Liver (tissue), 8 donors: ENCODE measurements at regions not wholly inside any gene's neighbourhood (a gene's known extent, or its start where the extent isn't known, plus 50 kb on each side); places are given as distances from the start of the nearest gene placed in this dataset.
"Not testable (repeated sequence)": the region's sequence is repeated elsewhere in the genome, so short reads cannot be mapped to it uniquely, and the experiment has no call there.

Experiments used
- DNase-seq: peaks from one replicate; pipeline ENCODE4 v3.0.0-alpha.2; 2017; ENCODE audit warnings: low spot score
- H3K27ac ChIP-seq, 2 donors: one replicate each; pipeline ENCODE4 v1.7.0; 2013; ENCODE audit warnings: inconsistent platforms in 2 of 2, low read length in 2 of 2, control low read depth in 1 of 2, low read depth in 1 of 2, mild to moderate bottlenecking in 1 of 2
- H3K27me3 ChIP-seq, 4 donors: one replicate each; pipeline versions ENCODE4 v1.6.1 to v1.7.0; 2013; ENCODE audit warnings: low read length in 3 of 4, inconsistent platforms in 1 of 4, mild to moderate bottlenecking in 1 of 4, moderate library complexity in 1 of 4; ENCODE audit not compliant: control insufficient read depth in 4 of 4, insufficient read depth in 4 of 4
- H3K36me3 ChIP-seq, 4 donors: one replicate each; pipeline versions ENCODE4 v1.6.1 to v1.7.0; 2013; ENCODE audit warnings: low read length in 3 of 4, mild to moderate bottlenecking in 3 of 4, low read depth in 1 of 4, moderate library complexity in 1 of 4; ENCODE audit not compliant: control insufficient read depth in 4 of 4, insufficient read depth in 3 of 4
- H3K4me1 ChIP-seq, 4 donors: one replicate each; pipeline versions ENCODE4 v1.6.1 to v1.7.0; 2013; ENCODE audit warnings: low read length in 3 of 4, mild to moderate bottlenecking in 3 of 4, moderate library complexity in 1 of 4; ENCODE audit not compliant: control insufficient read depth in 4 of 4, insufficient read depth in 4 of 4
- H3K4me3 ChIP-seq, 3 donors: one replicate each; pipeline versions ENCODE4 v1.6.1 to v1.7.0; 2013; ENCODE audit warnings: low read length in 3 of 3, control low read depth in 1 of 3, low read depth in 1 of 3, mild to moderate bottlenecking in 1 of 3
- H3K9ac ChIP-seq, 2 donors: one replicate each; pipeline ENCODE4 v1.7.0; 2013; ENCODE audit warnings: low read length in 2 of 2, mild to moderate bottlenecking in 2 of 2, moderate library complexity in 2 of 2, control low read depth in 1 of 2, low read depth in 1 of 2
- H3K9me3 ChIP-seq, 4 donors: one replicate each; pipeline versions ENCODE4 v1.6.1 to v1.7.0; 2013; ENCODE audit warnings: low read length in 3 of 4; ENCODE audit not compliant: control insufficient read depth in 4 of 4
- ATF3 ChIP-seq: IDR thresholded peaks from 2 replicates; pipeline ENCODE4 v1.6.1; 2016; ENCODE audit warnings: antibody characterized with exemption
- CTCF ChIP-seq: fragments of 150-350 bp; IDR thresholded peaks from 2 replicates; pipeline ENCODE4 v1.5.1; 2017; ENCODE audit warnings: improper control_type of control experiment, low read depth, low read length; ENCODE audit not compliant: missing input control
- EGR1 ChIP-seq, 2 donors: IDR thresholded peaks; 2 replicates each; pipeline ENCODE4 v1.6.1; 2016 to 2018; ENCODE audit warnings: antibody characterized with exemption in 2 of 2, low read depth in 2 of 2
- FOXA1 ChIP-seq: IDR thresholded peaks from 2 replicates; pipeline ENCODE4 v1.6.1; 2016; ENCODE audit warnings: antibody characterized with exemption
- FOXA2 ChIP-seq: IDR thresholded peaks from 2 replicates; pipeline ENCODE4 v1.6.1; 2016; ENCODE audit warnings: antibody characterized with exemption
- GABPA ChIP-seq, 2 donors: IDR thresholded peaks in 1 of 2; conservative IDR thresholded peaks in 1 of 2; 2 replicates each; pipeline ENCODE4 v1.6.1; 2016; ENCODE audit warnings: antibody characterized with exemption in 2 of 2, mild to moderate bottlenecking in 1 of 2, moderate library complexity in 1 of 2
- HNF4A ChIP-seq, 2 donors: conservative IDR thresholded peaks; 2 replicates each; pipeline ENCODE4 v1.6.1; 2016; ENCODE audit warnings: antibody characterized with exemption in 2 of 2, mild to moderate bottlenecking in 2 of 2
- HNF4G ChIP-seq: IDR thresholded peaks from 2 replicates; pipeline ENCODE4 v1.6.1; 2016; ENCODE audit warnings: antibody characterized with exemption
- JUND ChIP-seq, 2 donors: IDR thresholded peaks; 2 replicates each; pipeline ENCODE4 v1.6.1; 2016; ENCODE audit warnings: antibody characterized with exemption in 2 of 2
- MAX ChIP-seq: IDR thresholded peaks from 2 replicates; pipeline ENCODE4 v1.6.1; 2016; ENCODE audit warnings: antibody characterized with exemption
- NR2F2 ChIP-seq: IDR thresholded peaks from 2 replicates; pipeline ENCODE4 v1.6.1; 2016; ENCODE audit warnings: antibody characterized with exemption
- RAD21 ChIP-seq, 2 donors: IDR thresholded peaks; 2 replicates each; pipeline ENCODE4 v1.6.1; 2016; ENCODE audit warnings: antibody characterized with exemption in 2 of 2, mild to moderate bottlenecking in 2 of 2
- REST ChIP-seq: IDR thresholded peaks from 2 replicates; pipeline ENCODE4 v1.6.1; 2016; ENCODE audit warnings: antibody characterized with exemption, mild to moderate bottlenecking
- RXRA ChIP-seq, 2 donors: IDR thresholded peaks; 2 replicates each; pipeline ENCODE4 v1.6.1; 2017 to 2018; ENCODE audit warnings: antibody characterized with exemption in 2 of 2, mild to moderate bottlenecking in 1 of 2
- SP1 ChIP-seq: IDR thresholded peaks from 2 replicates; pipeline ENCODE4 v1.6.1; 2018; ENCODE audit warnings: antibody characterized with exemption, mild to moderate bottlenecking
- TAF1 ChIP-seq: conservative IDR thresholded peaks from 2 replicates; pipeline ENCODE4 v1.6.1; 2016; ENCODE audit warnings: antibody characterized with exemption, mild to moderate bottlenecking
- YY1 ChIP-seq: IDR thresholded peaks from 2 replicates; pipeline ENCODE4 v1.6.1; 2016; ENCODE audit warnings: antibody characterized with exemption, mild to moderate bottlenecking
- WGBS: extraction: QIAGEN DNeasy Blood & Tissue Kit; methylation state at CpG from one replicate; pipeline ENCODE4 v1.1.7; 2013; 5-methylcytosine and 5-hydroxymethylcytosine counted together
- donor health status: healthy.
- donor health status: healthy.
- donor health status: healthy.
- donor health status: healthy.
- donor health status: healthy.

GRCh38 chr9:83125671-83126070, 62.7 kb upstream of the RASEF start:
- Histone ChIP-seq H3K27ac (no peak overlapping the region), H3K27me3 (no peaks in the 10 kb centered on the region), H3K4me3 (no peak overlapping the region), H3K36me3 (no peaks in the 10 kb centered on the region), H3K9ac (no peak overlapping the region), H3K4me1 (no peaks in the 10 kb centered on the region), H3K9me3 (peaks cover 3 to 20% (median 5%) of the 10 kb centered on the region in 4 donors)
- no peak for TF ChIP-seq JUND (IDR thresholded peaks at IDR 0.05)
- TF ChIP-seq MAX, result no peak
- no peak for TF ChIP-seq FOXA2
- no peak for TF ChIP-seq YY1
- TF ChIP-seq TAF1, result no peak
- no peak for TF ChIP-seq EGR1 (IDR thresholded peaks at IDR 0.05; ENCODE audit: low read depth in 2 of 2)
- no peak for TF ChIP-seq HNF4A (conservative IDR thresholded peaks at IDR 0.05)
- WGBS, result 80% methylated on average over 2 of the region's 2 CpGs
- DNase-seq, result no peak

- WGBS, result 62% methylated on average over 2 of the region's 2 CpGs
Observed at GRCh38 chr9:83119873-83120272, 56.9 kb upstream of the RASEF start.

GRCh38 chr9:83116026-83116425, 53.1 kb upstream of the RASEF start:
- Histone ChIP-seq H3K4me3 (no peak overlapping the region), H3K27ac (no peak overlapping the region), H3K9me3 (peaks cover 0 to 3% (median 0%) of the 10 kb centered on the region in 4 donors), H3K4me1 (peaks cover 0 to 2% (median 0%) of the 10 kb centered on the region in 4 donors), H3K36me3 (no peaks in the 10 kb centered on the region), H3K27me3 (no peaks in the 10 kb centered on the region), H3K9ac (no peak overlapping the region)
- WGBS, result 32% methylated on average over 1 of the region's 1 CpG
- TF ChIP-seq REST (no peak), GABPA (IDR thresholded peaks at IDR 0.05 in 1 of 2, conservative IDR thresholded peaks at IDR 0.05 in 1 of 2) (no peak), YY1 (no peak), ATF3 (no peak), SP1 (no peak), JUND (IDR thresholded peaks at IDR 0.05) (no peak), FOXA2 (no peak), FOXA1 (no peak), RAD21 (IDR thresholded peaks at IDR 0.05) (no peak), HNF4A (conservative IDR thresholded peaks at IDR 0.05) (no peak), NR2F2 (no peak), EGR1 (IDR thresholded peaks at IDR 0.05; ENCODE audit: low read depth in 2 of 2) (no peak), HNF4G (no peak), CTCF (no peak), RXRA (IDR thresholded peaks at IDR 0.05) (no peak)
- DNase-seq, result no peak

More at GRCh38 chr9:83119873-83120272, 56.9 kb upstream of the RASEF start:
- Histone ChIP-seq H3K27me3 (no peaks in the 10 kb centered on the region), H3K4me1 (peaks cover 0 to 2% (median 0%) of the 10 kb centered on the region in 4 donors), H3K9me3 (no peaks in the 10 kb centered on the region), H3K4me3 (no peak overlapping the region), H3K27ac (no peak overlapping the region), H3K36me3 (no peaks in the 10 kb centered on the region), H3K9ac (no peak overlapping the region)
- TF ChIP-seq FOXA2 (no peak), JUND (IDR thresholded peaks at IDR 0.05) (peak in 1 of 2 donors; percentile 53), HNF4A (conservative IDR thresholded peaks at IDR 0.05) (peak; percentile 29 to 73)
- no peak for DNase-seq

- not testable (repeated sequence) for H3K4me1 ChIP-seq, H3K27me3 ChIP-seq, DNase-seq, H3K4me3 ChIP-seq, H3K9ac ChIP-seq, H3K27ac ChIP-seq, H3K9me3 ChIP-seq, H3K36me3 ChIP-seq
- WGBS, result 95% methylated on average over 6 of the region's 6 CpGs
Observed at GRCh38 chr9:83113445-83113844, 50.5 kb upstream of the RASEF start.
